HFFc6 (cell line): ENCODE measurements at regions not wholly inside any gene's neighbourhood (a gene's known extent, or its start where the extent isn't known, plus 50 kb on each side); places are given as distances from the start of the nearest gene placed in this dataset.
A peak's percentile ranks its signal among the peaks of the same experiment; 100 is the strongest.

Experiments used
- DNase-seq: peaks from one replicate; pipeline ENCODE4 v3.0.0-alpha.2; 2018
- H3K27ac Mint-ChIP-seq: 2 replicates; pipeline ENCODE4 v1.8.0; 2020; ENCODE audit warnings: mild to moderate bottlenecking, mixed read lengths
- H3K27me3 Mint-ChIP-seq: 2 replicates; pipeline ENCODE4 v1.8.0; 2021; ENCODE audit warnings: mild to moderate bottlenecking, moderate library complexity, mixed read lengths; ENCODE audit not compliant: insufficient read depth
- H3K36me3 Mint-ChIP-seq: 2 replicates; pipeline ENCODE4 v1.8.0; 2021; ENCODE audit warnings: low read depth, mixed read lengths
- H3K4me1 Mint-ChIP-seq: 2 replicates; pipeline ENCODE4 v1.8.0; 2020; ENCODE audit warnings: low read depth, mixed read lengths
- H3K4me3 Mint-ChIP-seq: 2 replicates; pipeline ENCODE4 v1.8.0; 2020; ENCODE audit warnings: mild to moderate bottlenecking, moderate library complexity, mixed read lengths
- H3K9me3 Mint-ChIP-seq: 2 replicates; pipeline ENCODE4 v1.8.0; 2020; ENCODE audit warnings: mild to moderate bottlenecking, mixed read lengths
- CTCF ChIP-seq: fragments of 200-600 bp; sonication (generic); IDR thresholded peaks from 2 replicates; pipeline ENCODE4 v1.5.0; 2021; ENCODE audit warnings: antibody characterized with exemption, mild to moderate bottlenecking

DNA sequence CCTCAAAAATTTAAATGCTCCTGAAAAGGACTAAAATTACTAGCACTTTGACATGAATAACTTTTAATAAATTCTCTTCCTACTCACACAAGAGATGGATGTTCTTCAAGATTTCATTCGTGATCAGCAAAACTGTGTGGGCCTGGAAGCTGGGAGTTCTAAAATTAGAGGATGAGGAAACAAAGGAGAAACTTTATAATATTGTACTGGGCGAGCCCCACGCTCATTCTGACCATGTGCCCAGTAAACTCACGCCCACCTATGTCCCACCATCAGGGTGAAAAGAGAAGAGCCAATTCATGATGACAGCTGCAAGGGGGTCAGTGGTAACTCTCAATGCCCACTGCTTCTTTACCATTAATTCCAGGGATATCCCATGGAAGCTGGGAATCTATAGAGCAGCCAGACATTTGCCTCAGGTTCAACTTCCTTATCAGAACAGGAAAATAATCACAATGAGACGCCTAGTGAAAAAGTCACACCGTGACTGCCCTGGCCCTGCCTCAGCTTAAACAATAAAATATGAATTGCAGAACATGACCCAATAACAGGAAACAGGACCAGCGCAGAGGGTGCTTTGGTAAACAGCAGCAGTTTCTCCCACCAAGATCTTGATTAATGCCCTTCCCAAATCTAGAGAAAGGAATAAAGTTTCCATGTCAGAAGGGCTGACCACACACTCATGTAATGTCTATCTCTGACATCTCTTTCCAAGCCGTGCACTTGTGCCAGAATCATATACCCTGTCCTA is 438.6 kb downstream of the TXNL1 start:
- peaks cover 13% of the 10 kb centered on the region for H3K36me3 Mint-ChIP-seq
- TF ChIP-seq CTCF: no peak
- no peak for DNase-seq
- peak overlapping the region; percentile 84 for H3K27ac Mint-ChIP-seq
- peak overlapping the region; percentile 41; the same call in 1 of the 2 replicates for H3K4me3 Mint-ChIP-seq
- H3K9me3 Mint-ChIP-seq: peaks cover 14% of the 10 kb centered on the region
- H3K27me3 Mint-ChIP-seq: no peaks in the 10 kb centered on the region
- peaks cover 61% of the 10 kb centered on the region for H3K4me1 Mint-ChIP-seq

GRCh38 chr18:56197241-56197859 is 441.0 kb downstream of the TXNL1 start:
- H3K4me1 Mint-ChIP-seq: peaks cover 61% of the 10 kb centered on the region
- H3K9me3 Mint-ChIP-seq: no peaks in the 10 kb centered on the region
- H3K4me3 Mint-ChIP-seq: no peak overlapping the region
- no peak overlapping the region for H3K27ac Mint-ChIP-seq
- no peak for DNase-seq
- TF ChIP-seq CTCF: no peak
- H3K36me3 Mint-ChIP-seq: no peaks in the 10 kb centered on the region
- H3K27me3 Mint-ChIP-seq: no peaks in the 10 kb centered on the region

DNA sequence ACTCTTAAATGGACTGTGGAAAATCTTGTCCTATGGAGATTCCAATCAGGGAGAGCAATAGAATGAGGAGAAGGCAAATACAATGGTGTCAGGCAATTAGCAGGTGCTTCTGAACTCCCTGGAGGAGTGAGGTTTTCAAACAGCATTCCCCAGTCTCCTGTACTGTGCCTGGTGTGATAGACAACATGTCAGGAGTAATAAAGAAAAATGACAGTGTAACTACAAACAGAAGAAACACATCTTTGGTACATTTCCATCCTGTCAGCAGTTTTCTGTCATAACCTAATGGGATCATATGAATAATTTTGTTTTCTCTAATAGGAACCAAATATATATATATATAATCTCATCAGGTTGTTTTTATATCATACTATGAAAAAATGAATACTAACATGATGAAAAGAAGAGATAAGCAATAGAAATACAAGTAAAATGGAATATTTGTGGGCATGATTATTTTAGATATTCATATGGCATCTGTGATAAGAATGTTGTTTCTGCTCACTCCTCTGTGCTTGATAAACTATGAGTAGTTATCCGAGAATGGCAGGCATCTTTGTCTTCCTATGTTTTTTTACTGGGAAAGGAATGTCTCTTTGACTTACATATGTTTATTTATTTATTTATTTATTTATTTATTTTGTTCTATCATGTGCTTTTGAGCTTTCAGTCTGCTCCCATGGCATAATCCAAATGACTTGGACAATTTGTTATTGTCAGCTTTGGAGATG is 441.7 kb downstream of the TXNL1 start:
- no peaks in the 10 kb centered on the region for H3K27me3 Mint-ChIP-seq
- H3K9me3 Mint-ChIP-seq: no peaks in the 10 kb centered on the region
- no peak for TF ChIP-seq CTCF
- peak overlapping the region; percentile 5; the same call in 1 of the 2 replicates for H3K4me3 Mint-ChIP-seq
- DNase-seq: peak; percentile 33
- no peaks in the 10 kb centered on the region for H3K36me3 Mint-ChIP-seq
- no peak overlapping the region for H3K27ac Mint-ChIP-seq
- H3K4me1 Mint-ChIP-seq: peaks cover 60% of the 10 kb centered on the region

- no peaks in the 10 kb centered on the region for H3K9me3 Mint-ChIP-seq
- H3K4me3 Mint-ChIP-seq: no peak overlapping the region
- no peak for DNase-seq
- no peak for TF ChIP-seq CTCF
- no peak overlapping the region for H3K27ac Mint-ChIP-seq
- peaks cover 10% of the 10 kb centered on the region for H3K4me1 Mint-ChIP-seq
- H3K27me3 Mint-ChIP-seq: no peaks in the 10 kb centered on the region
- H3K36me3 Mint-ChIP-seq: no peaks in the 10 kb centered on the region
Measured at GRCh38 chr18:56191334-56191733, 447.1 kb downstream of the TXNL1 start.

DNA sequence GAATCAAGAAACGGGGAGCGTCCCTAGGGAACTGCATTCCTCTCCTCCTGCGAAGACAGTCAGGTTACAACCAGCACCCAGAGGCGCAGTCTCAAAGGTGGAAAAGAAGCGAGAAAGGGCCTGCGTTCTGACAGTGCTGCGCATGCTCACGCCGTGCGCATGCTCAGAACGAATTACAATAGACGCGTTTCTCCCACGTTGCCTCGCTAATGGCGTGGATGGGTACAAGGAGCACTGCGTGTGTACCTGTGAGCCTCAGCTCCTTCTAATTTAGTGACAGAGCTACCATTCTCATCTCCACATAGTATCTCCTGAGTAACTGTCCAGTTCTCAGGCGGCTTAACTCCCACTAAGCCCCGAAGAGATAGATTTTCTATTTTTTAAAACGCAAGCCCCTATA is 448.8 kb downstream of the TXNL1 start:
- Mint-ChIP-seq H3K9me3 (no peaks in the 10 kb centered on the region), H3K27me3 (no peaks in the 10 kb centered on the region)

More for the DNA sequence above, 448.8 kb downstream of the TXNL1 start:
- no peak for TF ChIP-seq CTCF
- H3K27ac Mint-ChIP-seq: no peak overlapping the region
- H3K4me1 Mint-ChIP-seq: no peaks in the 10 kb centered on the region
- no peak for DNase-seq
- no peak overlapping the region for H3K4me3 Mint-ChIP-seq
- H3K36me3 Mint-ChIP-seq: no peaks in the 10 kb centered on the region
